ENCODE measurements at regions not wholly inside any gene's neighbourhood (a gene's known extent, or its start where the extent isn't known, plus 50 kb on each side); places are given as distances from the start of the nearest gene placed in this dataset.

DNA sequence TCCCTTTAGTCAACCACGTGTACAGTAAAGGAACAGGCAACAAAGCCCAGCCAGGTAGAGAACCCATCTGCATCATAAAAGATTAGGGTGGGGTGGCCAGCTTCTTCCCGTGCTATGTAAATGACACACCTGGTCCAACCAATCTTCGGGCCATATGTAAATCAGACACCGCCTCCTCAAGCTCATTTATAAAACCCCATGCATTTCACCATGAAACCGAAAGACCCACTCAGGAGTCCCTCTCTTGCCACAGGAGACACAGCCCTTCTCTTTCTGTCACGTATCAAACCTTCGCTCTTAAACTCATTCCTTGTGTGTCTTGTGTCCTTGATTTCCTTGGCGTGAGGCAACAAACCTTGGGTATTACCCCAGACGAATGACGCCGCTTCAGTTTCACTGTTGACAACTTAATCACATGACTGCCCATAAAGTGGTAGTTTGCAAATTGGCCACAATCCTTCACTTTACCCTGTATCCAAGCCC, 59.8 kb upstream of the TBPL2 start:
- DNase-seq: no peak

DNA sequence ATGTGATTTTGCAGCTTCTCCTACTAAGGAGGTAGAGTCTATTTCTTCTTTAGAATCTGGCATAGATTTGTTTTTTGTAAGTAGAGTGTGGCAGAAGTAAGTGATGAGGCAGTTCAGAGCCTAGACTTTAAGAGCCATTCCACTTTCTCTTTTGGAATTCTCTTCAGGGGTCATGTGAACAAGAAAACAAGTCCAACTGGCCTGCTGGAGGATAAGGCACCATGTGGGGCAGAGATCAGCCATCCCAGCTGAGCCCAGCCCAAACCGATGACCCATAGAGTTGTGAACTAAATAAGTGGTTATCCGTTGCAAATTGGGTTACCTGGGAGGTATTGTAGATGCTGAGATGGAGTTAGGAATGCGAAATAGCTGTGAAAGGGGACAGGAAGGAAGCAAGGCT, 60.3 kb upstream of the TBPL2 start:
- DNase-seq: no peak

- DNase-seq: no peak
Observed at GRCh38 chr14:55502746-55503284, 62.4 kb upstream of the TBPL2 start.

- DNase-seq: peak; percentile 10
Observed at GRCh38 chr14:55505846-55506245, 65.4 kb upstream of the TBPL2 start.

- DNase-seq: no peak
Observed at GRCh38 chr14:55508676-55509075, 68.3 kb upstream of the TBPL2 start.

DNA sequence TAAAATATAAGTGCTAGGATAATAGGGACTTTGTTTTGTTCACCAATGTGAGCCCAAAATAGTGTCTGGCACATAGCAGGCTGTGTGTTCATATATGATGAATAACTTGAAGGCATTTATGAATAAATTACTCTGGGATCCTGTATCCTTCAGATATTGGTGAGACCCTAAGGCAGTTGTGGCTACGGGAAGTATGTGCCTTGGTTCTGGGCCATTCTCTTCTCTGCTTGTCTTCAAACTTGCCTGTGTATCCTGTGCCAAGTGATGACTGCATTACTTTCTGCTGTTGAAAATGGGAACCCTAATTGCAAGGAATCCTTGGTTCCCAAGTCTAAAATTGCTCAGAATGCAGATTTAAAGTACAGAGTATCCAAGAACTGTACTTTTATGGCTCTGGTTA, 67.6 kb upstream of the KTN1 start:
- DNase-seq: no peak

DNA sequence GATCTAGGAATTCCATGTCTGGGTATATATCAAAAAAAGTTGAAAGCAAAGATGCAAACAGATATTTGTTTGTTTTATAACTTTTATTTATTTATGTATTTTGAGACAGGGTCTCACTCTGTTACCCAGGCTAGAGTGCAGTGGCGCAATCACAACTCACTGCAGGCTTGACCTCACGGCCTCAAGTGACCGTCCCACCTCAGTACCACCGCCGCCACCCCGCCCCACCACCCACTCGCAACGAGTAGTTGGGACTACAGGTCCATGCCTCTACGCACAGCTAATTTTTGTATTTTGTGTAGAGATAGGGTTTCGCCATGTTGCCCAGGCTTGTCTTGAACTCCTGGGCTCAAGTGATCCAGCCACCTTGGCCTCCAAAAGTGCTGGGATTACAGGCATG, 66.5 kb upstream of the KTN1 start:
- no peak for DNase-seq

GRCh38 chr14:55514819-55515490, 65.1 kb upstream of the KTN1 start:
- DNase-seq: no peak

DNA sequence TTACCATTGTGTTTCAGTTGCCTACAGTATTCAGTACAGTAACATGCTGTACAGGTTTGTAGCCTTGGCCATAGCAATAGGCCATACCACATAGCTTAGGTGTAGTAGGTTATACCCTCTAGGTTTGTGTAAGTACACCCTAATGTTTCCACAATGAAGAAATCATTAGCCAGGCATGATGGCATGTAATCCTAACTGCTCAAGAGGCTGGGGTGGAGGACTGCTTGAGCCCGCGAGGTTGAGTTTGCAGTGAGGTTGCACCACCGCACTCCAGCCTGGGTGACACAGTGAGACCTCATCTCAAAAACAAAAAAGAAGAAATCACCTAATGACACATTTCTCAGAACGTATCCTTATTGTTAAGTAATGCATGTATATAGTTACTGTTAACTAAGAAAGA, 63.2 kb upstream of the KTN1 start:
- no peak for DNase-seq

DNA sequence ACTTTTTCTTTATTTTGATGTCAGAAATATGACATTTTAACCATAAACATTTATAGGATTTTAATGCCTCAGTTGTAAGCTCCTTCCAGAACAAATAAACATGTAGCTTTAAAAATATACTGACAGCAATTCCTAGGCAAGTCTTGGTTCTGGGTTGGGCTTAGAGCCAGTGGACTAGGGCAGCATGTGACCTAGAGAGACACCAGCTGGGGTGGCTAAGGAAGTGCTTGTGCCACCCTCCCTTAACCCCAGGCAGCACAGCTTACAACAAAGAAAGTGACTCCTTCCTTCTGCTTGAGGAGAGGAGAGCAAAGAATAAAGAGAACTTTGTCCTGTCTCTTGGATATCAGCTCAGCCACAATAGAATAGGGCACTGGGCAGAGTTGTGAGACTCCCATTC, 61.6 kb upstream of the KTN1 start:
- DNase-seq: no peak

- DNase-seq: no peak
Observed at GRCh38 chr14:55519473-55520080, 60.4 kb upstream of the KTN1 start.

- no peak for DNase-seq
Observed at GRCh38 chr14:55523321-55523720, 56.7 kb upstream of the KTN1 start.

Measured in NCI-H2107 (cell line).